Gastrocnemius medialis (tissue), 4 donors: ENCODE measurements at regions not wholly inside any gene's neighbourhood (a gene's known extent, or its start where the extent isn't known, plus 50 kb on each side); places are given as distances from the start of the nearest gene placed in this dataset.
A peak's percentile ranks its signal among the peaks of the same experiment; 100 is the strongest.

Experiments
- ATAC-seq, 2 donors: fragments of 150-250 bp; one replicate each; pipeline ENCODE4 v1.9.1; 2016
- DNase-seq, 2 donors: peaks; one replicate each; pipeline ENCODE4 v3.0.0-alpha.2; 2019
- H3K27ac ChIP-seq, 4 donors: fragments of 200-600 bp; sonication (generic); 1 replicate in 1 of 4; 2 replicates in 3 of 4; pipeline ENCODE4 v1.5.1; 2016 to 2018; ENCODE audit warnings: mild to moderate bottlenecking in 2 of 4, moderate library complexity in 1 of 4
- H3K27me3 ChIP-seq, 3 donors: fragments of 200-600 bp; sonication (generic) in 2 of 3; 1 replicate in 1 of 3; 2 replicates in 2 of 3; pipeline versions ENCODE4 v1.5.1 to v1.6.0; 2016 to 2019; ENCODE audit warnings: mild to moderate bottlenecking in 1 of 3, moderate library complexity in 1 of 3
- H3K36me3 ChIP-seq, 2 donors: fragments of 200-600 bp; sonication (generic) in 1 of 2; one replicate each; pipeline ENCODE4 v1.5.1; 2017 to 2018
- H3K4me1 ChIP-seq, 2 donors: fragments of 200-600 bp; sonication (generic) in 1 of 2; one replicate each; pipeline ENCODE4 v1.5.1; 2016 to 2017; ENCODE audit warnings: mild to moderate bottlenecking in 2 of 2
- H3K4me3 ChIP-seq, 4 donors: fragments of 200-600 bp; sonication (generic) in 3 of 4; 1 replicate in 1 of 4; 2 replicates in 3 of 4; pipeline ENCODE4 v1.5.1; 2016 to 2019; ENCODE audit warnings: mild to moderate bottlenecking in 2 of 4
- H3K9me3 ChIP-seq, 3 donors: fragments of 200-600 bp; sonication (generic) in 2 of 3; 1 replicate in 1 of 3; 2 replicates in 2 of 3; pipeline ENCODE4 v1.5.1; 2016 to 2019
- POLR2A ChIP-seq, 2 donors: fragments of 450-650 bp; IDR thresholded peaks; one replicate each; pipeline ENCODE4 v1.6.1; 2017; ENCODE audit warnings: antibody characterized with exemption in 2 of 2, mild to moderate bottlenecking in 2 of 2, moderate library complexity in 2 of 2
- in situ Hi-C, 4 donors: fragments of 200-750 bp; cut with MboI; loops; one replicate each; pipeline versions ENCODE4 v1.15.0 to v1.8.0; 2017; ENCODE audit warnings: low sequenced_read_pairs in 4 of 4
- intact Hi-C: fragments of 100-400 bp; cut with DNase I; formaldehyde crosslinking; loops from one replicate; pipeline ENCODE4 v1.15.1; 2023; ENCODE audit warnings: low total_unique reads
- TF ChIP-seq, protein P1 (sequence below), 5 experiments: fragments of 450-650 bp in 3 of 5; fragments of 200-600 bp in 2 of 5; sonication (generic) in 2 of 5; IDR thresholded peaks in 4 of 5; conservative IDR thresholded peaks in 1 of 5; 1 replicate in 4 of 5; 2 replicates in 1 of 5; pipeline ENCODE4 v1.5.1; 2016 to 2019; ENCODE audit warnings: antibody characterized with exemption in 5 of 5, mild to moderate bottlenecking in 3 of 5, moderate library complexity in 3 of 5

DNA sequence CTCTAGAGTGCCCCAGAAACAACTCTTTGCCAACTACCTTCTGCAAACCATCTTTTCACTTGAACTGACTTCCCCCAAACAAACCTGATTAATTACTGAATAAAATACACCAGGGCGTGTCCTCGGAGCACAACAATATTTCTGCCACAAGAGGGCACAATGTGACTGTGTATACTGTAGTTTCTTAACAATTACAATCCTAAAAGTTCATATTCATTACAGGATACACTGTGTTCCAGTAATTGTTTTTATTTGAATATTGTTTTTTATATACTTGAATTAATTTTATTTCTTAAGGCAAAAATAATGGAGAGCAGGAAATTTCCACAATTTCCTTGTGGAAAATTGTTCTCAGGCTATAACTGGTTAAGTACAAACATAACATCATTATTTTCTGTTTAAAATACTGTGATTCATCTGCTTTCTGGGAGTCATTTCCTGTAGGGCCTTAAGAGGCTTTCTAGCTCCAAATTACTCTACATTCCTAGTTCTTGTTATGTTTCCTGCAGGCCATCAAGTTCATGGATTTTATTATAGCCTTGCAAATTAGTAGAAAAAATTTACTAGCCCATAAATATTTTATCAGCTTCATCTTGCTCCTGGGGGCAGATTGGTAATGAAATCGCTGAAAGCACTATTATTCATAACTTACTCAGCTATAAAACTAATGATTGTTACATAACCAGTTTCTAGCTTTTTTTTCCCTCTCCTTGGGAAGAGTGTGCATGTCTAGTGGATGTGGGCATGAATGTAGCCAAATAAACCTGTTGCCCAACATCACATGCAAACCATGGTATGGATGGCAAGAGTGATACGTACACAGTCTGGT, 51.9 kb upstream of the SLC22A16 start:
- no peaks in the 10 kb centered on the region for H3K27me3 ChIP-seq
- ATAC-seq: peak; percentile 66 to 78
- DNase-seq: no peak
- TF ChIP-seq, protein P1, sequence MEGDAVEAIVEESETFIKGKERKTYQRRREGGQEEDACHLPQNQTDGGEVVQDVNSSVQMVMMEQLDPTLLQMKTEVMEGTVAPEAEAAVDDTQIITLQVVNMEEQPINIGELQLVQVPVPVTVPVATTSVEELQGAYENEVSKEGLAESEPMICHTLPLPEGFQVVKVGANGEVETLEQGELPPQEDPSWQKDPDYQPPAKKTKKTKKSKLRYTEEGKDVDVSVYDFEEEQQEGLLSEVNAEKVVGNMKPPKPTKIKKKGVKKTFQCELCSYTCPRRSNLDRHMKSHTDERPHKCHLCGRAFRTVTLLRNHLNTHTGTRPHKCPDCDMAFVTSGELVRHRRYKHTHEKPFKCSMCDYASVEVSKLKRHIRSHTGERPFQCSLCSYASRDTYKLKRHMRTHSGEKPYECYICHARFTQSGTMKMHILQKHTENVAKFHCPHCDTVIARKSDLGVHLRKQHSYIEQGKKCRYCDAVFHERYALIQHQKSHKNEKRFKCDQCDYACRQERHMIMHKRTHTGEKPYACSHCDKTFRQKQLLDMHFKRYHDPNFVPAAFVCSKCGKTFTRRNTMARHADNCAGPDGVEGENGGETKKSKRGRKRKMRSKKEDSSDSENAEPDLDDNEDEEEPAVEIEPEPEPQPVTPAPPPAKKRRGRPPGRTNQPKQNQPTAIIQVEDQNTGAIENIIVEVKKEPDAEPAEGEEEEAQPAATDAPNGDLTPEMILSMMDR (IDR thresholded peaks at IDR 0.05 in 4 of 5, conservative IDR thresholded peaks at IDR 0.05 in 1 of 5): peak; percentile 53 to 68 (median 61)
- TF ChIP-seq POLR2A (IDR thresholded peaks at IDR 0.05): no peak
- no peaks in the 10 kb centered on the region for H3K9me3 ChIP-seq
- H3K4me3 ChIP-seq: no peak overlapping the region
- peaks cover 0 to 3% of the 10 kb centered on the region in 2 donors for H3K4me1 ChIP-seq
- intact Hi-C loops: loop anchor here (2.0 to 5.0 kb wide), 2 partner anchors 154 to 470 kb away; no protein-coding TSS in a partner anchor
- peak overlapping the region in 1 of 4 donors; percentile 15 for H3K27ac ChIP-seq
- in situ Hi-C loops: loop anchor here in 3 of 4 donors (10.0 to 25.0 kb wide), 5 partner anchors 146 to 684 kb away; no protein-coding TSS in a partner anchor
- no peaks in the 10 kb centered on the region for H3K36me3 ChIP-seq

DNA sequence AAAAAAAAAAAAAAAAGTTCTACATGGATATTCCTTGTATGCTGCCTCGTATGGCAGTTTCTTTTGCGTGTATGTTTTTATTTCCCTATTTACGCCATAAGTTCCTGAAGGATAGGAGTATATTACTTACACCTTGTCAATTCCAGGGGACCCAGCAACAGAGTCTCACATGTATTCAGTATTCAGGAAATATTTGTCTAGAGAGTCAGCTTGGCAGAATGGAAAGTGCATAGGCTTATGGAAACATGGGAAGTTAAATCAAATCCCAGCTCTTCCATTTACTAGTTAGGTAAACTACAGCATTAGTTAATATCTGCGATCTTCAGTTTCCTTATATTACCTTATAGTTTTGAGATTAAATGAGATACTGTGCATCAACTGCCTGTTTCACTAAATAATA, 51.1 kb upstream of the SLC22A16 start:
- intact Hi-C loops: loop anchor here (5.0 kb wide), 1 partner anchor 155 kb away; no protein-coding TSS in a partner anchor
- in situ Hi-C loops: loop anchor here in 3 of 4 donors (10.0 to 25.0 kb wide), 5 partner anchors 147 to 685 kb away; no protein-coding TSS in a partner anchor

DNA sequence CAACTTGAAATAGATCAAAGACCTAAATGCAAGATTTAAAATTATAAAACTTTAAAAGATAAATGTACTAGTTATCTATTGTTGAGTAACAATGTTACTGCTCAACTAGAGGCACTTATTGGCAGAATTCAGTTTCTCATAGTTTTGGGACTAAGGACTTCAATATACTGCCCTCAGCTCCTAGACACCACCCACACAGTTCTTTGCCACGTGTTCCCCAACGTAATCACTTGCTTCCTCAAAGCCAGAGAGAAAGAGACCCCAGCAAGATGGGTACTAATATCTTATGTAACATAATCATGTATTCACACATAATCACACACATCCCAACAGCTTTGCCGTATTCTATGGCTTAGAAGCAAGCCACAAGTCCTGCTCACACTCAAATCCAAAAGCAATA, 50.3 kb upstream of the SLC22A16 start:
- Histone ChIP-seq H3K9me3 (no peaks in the 10 kb centered on the region), H3K27me3 (no peaks in the 10 kb centered on the region), H3K4me1 (peaks cover 0 to 3% of the 10 kb centered on the region in 2 donors), H3K36me3 (no peaks in the 10 kb centered on the region), H3K4me3 (no peak overlapping the region), H3K27ac (no peak overlapping the region)
- no peak for TF ChIP-seq POLR2A (IDR thresholded peaks at IDR 0.05)
- TF ChIP-seq, protein P1 (IDR thresholded peaks at IDR 0.05 in 4 of 5, conservative IDR thresholded peaks at IDR 0.05 in 1 of 5): no peak
- in situ Hi-C loops (loop anchor here in 3 of 4 donors (10.0 to 25.0 kb wide), 5 partner anchors 148 to 686 kb away; no protein-coding TSS in a partner anchor), intact Hi-C loops (loop anchor here (5.0 kb wide), 1 partner anchor 156 kb away; no protein-coding TSS in a partner anchor)
- ATAC-seq (no peak), DNase-seq (no peak)

More for the DNA sequence above, 51.1 kb upstream of the SLC22A16 start:
- ATAC-seq: no peak
- no peaks in the 10 kb centered on the region for H3K27me3 ChIP-seq
- no peak for TF ChIP-seq POLR2A (IDR thresholded peaks at IDR 0.05)
- TF ChIP-seq, protein P1 (IDR thresholded peaks at IDR 0.05 in 4 of 5, conservative IDR thresholded peaks at IDR 0.05 in 1 of 5): no peak
- H3K4me3 ChIP-seq: no peak overlapping the region
- peaks cover 0 to 3% of the 10 kb centered on the region in 2 donors for H3K4me1 ChIP-seq
- H3K36me3 ChIP-seq: no peaks in the 10 kb centered on the region
- no peak for DNase-seq
- H3K27ac ChIP-seq: no peak overlapping the region
- H3K9me3 ChIP-seq: no peaks in the 10 kb centered on the region
